WTC11 (cell line): ENCODE measurements at regions not wholly inside any gene's neighbourhood (a gene's known extent, or its start where the extent isn't known, plus 50 kb on each side); places are given as distances from the start of the nearest gene placed in this dataset.

Experiments
- ATAC-seq: fragments of 200-7000 bp; cut with Tn5 transposase; 2 replicates; pipeline ENCODE4 v1.10.0; 2021; ENCODE audit warnings: mild to moderate bottlenecking, moderate library complexity
- CTCF ChIA-PET: fragments of 300-600 bp; sonication (Branson Sonifier 250); formaldehyde crosslinking; loops from one replicate; lab custom pipeline; 2021; ENCODE audit warnings: antibody characterized with exemption; lab: Charles Lee
- POLR2A ChIA-PET: fragments of 350-600 bp; sonication (Branson Sonifier 250); formaldehyde crosslinking; loops from one replicate; lab custom pipeline; 2021; ENCODE audit warnings: antibody characterized with exemption; lab: Charles Lee
- DNase-seq: peaks from one replicate; pipeline ENCODE4 v3.0.0; 2021; ENCODE audit warnings: low spot score
- H3K27ac Mint-ChIP-seq: 2 replicates; pipeline ENCODE4 v1.8.0; 2021; ENCODE audit warnings: mixed read lengths
- H3K27me3 Mint-ChIP-seq: 2 replicates; pipeline ENCODE4 v1.8.0; 2021; ENCODE audit warnings: low read depth, mild to moderate bottlenecking, moderate library complexity, mixed read lengths
- H3K36me3 Mint-ChIP-seq: 2 replicates; pipeline ENCODE4 v1.8.0; 2021; ENCODE audit warnings: mixed read lengths
- H3K4me1 Mint-ChIP-seq: 2 replicates; pipeline ENCODE4 v1.8.0; 2022; ENCODE audit warnings: mixed read lengths
- H3K4me3 Mint-ChIP-seq: 2 replicates; pipeline ENCODE4 v1.8.0; 2021; ENCODE audit warnings: mild to moderate bottlenecking, moderate library complexity, mixed read lengths
- H3K9me3 Mint-ChIP-seq: 2 replicates; pipeline ENCODE4 v1.8.0; 2021; ENCODE audit warnings: mixed read lengths
- CBFB ChIP-seq: sonication (generic); formaldehyde crosslinking; IDR thresholded peaks from 2 replicates; pipeline ENCODE4 v1.8.1; 2022; ENCODE audit warnings: mild to moderate bottlenecking, low read depth, missing genetic modification reagents
- CREB1 ChIP-seq: sonication (generic); formaldehyde crosslinking; IDR thresholded peaks from 2 replicates; pipeline ENCODE4 v1.8.0; 2023; ENCODE audit warnings: mild to moderate bottlenecking, missing genetic modification reagents
- GABPB1 ChIP-seq: sonication (generic); formaldehyde crosslinking; IDR thresholded peaks from 2 replicates; pipeline ENCODE4 v1.8.1; 2023; ENCODE audit warnings: mild to moderate bottlenecking, missing genetic modification reagents
- IRF2 ChIP-seq: sonication (generic); formaldehyde crosslinking; IDR thresholded peaks from 2 replicates; pipeline ENCODE4 v1.8.0; 2022; ENCODE audit warnings: low read depth, missing genetic modification reagents, borderline replicate concordance
- NFATC4 ChIP-seq: fragments of 250-450 bp; sonication (Bioruptor Pico); IDR thresholded peaks from 2 replicates; pipeline ENCODE4 v1.9.0; 2021; ENCODE audit warnings: mild to moderate bottlenecking
- NFYB ChIP-seq: sonication (generic); formaldehyde crosslinking; conservative IDR thresholded peaks from 2 replicates; pipeline ENCODE4 v1.8.0; 2022; ENCODE audit warnings: low read depth, missing genetic modification reagents
- OVOL2 ChIP-seq: fragments of 250-450 bp; sonication (Bioruptor Pico); IDR thresholded peaks from 2 replicates; pipeline ENCODE4 v1.9.0; 2021; ENCODE audit warnings: mild to moderate bottlenecking, borderline replicate concordance
- RORB ChIP-seq: fragments of 250-450 bp; sonication (Bioruptor Pico); IDR thresholded peaks from 2 replicates; pipeline ENCODE4 v1.9.0; 2021; ENCODE audit warnings: mild to moderate bottlenecking
- SMAD4 ChIP-seq: sonication (generic); formaldehyde crosslinking; IDR thresholded peaks from 2 replicates; pipeline ENCODE4 v1.8.0; 2022; ENCODE audit warnings: mild to moderate bottlenecking, missing genetic modification reagents
- TEAD1 ChIP-seq: sonication (generic); formaldehyde crosslinking; IDR thresholded peaks from 2 replicates; pipeline ENCODE4 v1.8.0; 2022; ENCODE audit warnings: mild to moderate bottlenecking, missing genetic modification reagents
- TEAD4 ChIP-seq: sonication (generic); formaldehyde crosslinking; IDR thresholded peaks from 2 replicates; pipeline ENCODE4 v1.8.0; 2022; ENCODE audit warnings: mild to moderate bottlenecking, missing genetic modification reagents
- ZNF317 ChIP-seq: sonication (generic); formaldehyde crosslinking; IDR thresholded peaks from 2 replicates; pipeline ENCODE4 v1.8.1; 2023; ENCODE audit warnings: low read depth, mild to moderate bottlenecking, moderate library complexity, missing genetic modification reagents, borderline replicate concordance
- ZNF423 ChIP-seq: fragments of 250-450 bp; sonication (Bioruptor Pico); IDR thresholded peaks from 2 replicates; pipeline ENCODE4 v2.1.2; 2022; ENCODE audit warnings: mild to moderate bottlenecking, moderate library complexity
- TF ChIP-seq, protein P1 (sequence below): sonication (generic); formaldehyde crosslinking; IDR thresholded peaks from 2 replicates; pipeline ENCODE4 v1.8.0; 2023; ENCODE audit warnings: missing genetic modification reagents
- TF ChIP-seq, protein P2 (sequence below): fragments of 200-600 bp; IDR thresholded peaks from 2 replicates; pipeline ENCODE4 v1.8.0; 2022; ENCODE audit warnings: antibody characterized with exemption
- TF ChIP-seq, protein P3 (sequence below): sonication (generic); formaldehyde crosslinking; IDR thresholded peaks from 2 replicates; pipeline ENCODE4 v1.8.0; 2022; ENCODE audit warnings: missing genetic modification reagents
- TF ChIP-seq, protein P4 (sequence below): sonication (generic); formaldehyde crosslinking; IDR thresholded peaks from 2 replicates; pipeline ENCODE4 v1.8.0; 2023; ENCODE audit warnings: mild to moderate bottlenecking, missing genetic modification reagents
- TF ChIP-seq, protein P5 (sequence below): sonication (generic); formaldehyde crosslinking; conservative IDR thresholded peaks from 2 replicates; pipeline ENCODE4 v1.8.1; 2023; ENCODE audit warnings: mild to moderate bottlenecking, low read depth, missing genetic modification reagents, moderate library complexity
- TF ChIP-seq, protein P6 (sequence below): sonication (generic); formaldehyde crosslinking; IDR thresholded peaks from 2 replicates; pipeline ENCODE4 v1.8.1; 2022; ENCODE audit warnings: mild to moderate bottlenecking, moderate library complexity, missing genetic modification reagents
- TF ChIP-seq, protein P7 (sequence below): sonication (generic); formaldehyde crosslinking; conservative IDR thresholded peaks from 2 replicates; pipeline ENCODE4 v1.8.1; 2022; ENCODE audit warnings: mild to moderate bottlenecking, missing genetic modification reagents

DNA sequence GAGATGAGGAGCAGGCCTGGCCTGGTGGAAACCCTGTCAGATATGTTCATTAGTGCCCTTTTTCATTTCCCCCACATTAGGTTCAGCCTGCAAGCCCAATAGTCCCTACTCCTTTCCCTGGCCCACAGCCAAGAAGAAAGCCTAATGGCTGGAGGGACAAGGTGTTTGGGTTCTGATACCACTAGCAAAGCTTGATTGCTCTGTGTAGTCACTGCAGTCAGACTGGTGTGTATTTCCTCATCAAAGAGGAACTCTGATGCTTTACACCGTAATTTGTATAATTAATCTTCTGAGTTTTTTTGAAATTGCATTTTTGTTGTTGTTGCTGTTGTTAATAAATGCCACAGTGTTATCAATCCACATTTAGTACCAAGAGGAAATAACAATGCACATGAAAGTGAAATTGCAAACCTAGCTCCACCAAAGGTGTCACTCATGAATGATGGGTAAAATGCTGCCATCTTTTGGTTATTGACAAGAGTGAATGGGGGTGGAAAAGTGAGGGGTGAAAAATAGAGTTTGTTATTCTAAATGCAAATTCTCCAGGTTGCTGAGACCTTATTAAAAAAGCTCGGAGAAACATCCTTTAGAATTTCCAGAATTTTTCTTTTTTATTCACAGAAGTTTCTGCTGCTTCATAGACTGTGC lies 320.2 kb upstream of the POU3F2 start:
- no peaks in the 10 kb centered on the region for H3K9me3 Mint-ChIP-seq
- no peak for DNase-seq

DNA sequence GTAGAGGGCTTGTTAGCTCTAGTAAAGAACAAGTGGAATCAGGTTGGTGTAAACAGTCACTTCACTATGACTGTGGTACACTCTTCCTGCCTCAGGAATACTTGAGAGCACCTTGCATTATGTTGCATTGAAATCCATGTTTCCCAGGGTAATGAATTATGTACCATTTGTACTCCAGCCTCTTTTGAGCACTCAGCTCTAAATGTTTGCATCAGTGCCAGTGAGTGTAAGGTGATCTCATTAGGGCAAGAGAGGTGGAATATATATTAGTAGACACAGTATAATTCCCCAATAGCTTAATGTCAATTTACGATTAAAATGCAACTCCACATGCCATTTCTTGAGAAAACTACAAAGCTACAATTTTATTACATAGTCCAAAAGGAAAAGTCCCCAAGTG lies 319.6 kb upstream of the POU3F2 start:
- H3K9me3 Mint-ChIP-seq, result no peaks in the 10 kb centered on the region
- ATAC-seq (no peak), DNase-seq (no peak)
- POLR2A ChIA-PET, result no interaction called here
- H3K4me1 Mint-ChIP-seq, result peaks cover 2% of the 10 kb centered on the region
- CTCF ChIA-PET, result interaction anchor here (1.5 kb wide), 1 partner anchor 12 kb away, joined by 3 read pairs; no protein-coding TSS in a partner anchor
- H3K4me3 Mint-ChIP-seq, result no peak overlapping the region
- no peaks in the 10 kb centered on the region for H3K36me3 Mint-ChIP-seq
- no peak overlapping the region for H3K27ac Mint-ChIP-seq
- TF ChIP-seq NFATC4 (no peak), CBFB (CRISPR knock-in tag) (no peak), OVOL2 (CRISPR knock-in tag) (no peak)
- TF ChIP-seq, protein P1, sequence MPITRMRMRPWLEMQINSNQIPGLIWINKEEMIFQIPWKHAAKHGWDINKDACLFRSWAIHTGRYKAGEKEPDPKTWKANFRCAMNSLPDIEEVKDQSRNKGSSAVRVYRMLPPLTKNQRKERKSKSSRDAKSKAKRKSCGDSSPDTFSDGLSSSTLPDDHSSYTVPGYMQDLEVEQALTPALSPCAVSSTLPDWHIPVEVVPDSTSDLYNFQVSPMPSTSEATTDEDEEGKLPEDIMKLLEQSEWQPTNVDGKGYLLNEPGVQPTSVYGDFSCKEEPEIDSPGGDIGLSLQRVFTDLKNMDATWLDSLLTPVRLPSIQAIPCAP (CRISPR knock-in tag), result no peak
- TF ChIP-seq, protein P2, sequence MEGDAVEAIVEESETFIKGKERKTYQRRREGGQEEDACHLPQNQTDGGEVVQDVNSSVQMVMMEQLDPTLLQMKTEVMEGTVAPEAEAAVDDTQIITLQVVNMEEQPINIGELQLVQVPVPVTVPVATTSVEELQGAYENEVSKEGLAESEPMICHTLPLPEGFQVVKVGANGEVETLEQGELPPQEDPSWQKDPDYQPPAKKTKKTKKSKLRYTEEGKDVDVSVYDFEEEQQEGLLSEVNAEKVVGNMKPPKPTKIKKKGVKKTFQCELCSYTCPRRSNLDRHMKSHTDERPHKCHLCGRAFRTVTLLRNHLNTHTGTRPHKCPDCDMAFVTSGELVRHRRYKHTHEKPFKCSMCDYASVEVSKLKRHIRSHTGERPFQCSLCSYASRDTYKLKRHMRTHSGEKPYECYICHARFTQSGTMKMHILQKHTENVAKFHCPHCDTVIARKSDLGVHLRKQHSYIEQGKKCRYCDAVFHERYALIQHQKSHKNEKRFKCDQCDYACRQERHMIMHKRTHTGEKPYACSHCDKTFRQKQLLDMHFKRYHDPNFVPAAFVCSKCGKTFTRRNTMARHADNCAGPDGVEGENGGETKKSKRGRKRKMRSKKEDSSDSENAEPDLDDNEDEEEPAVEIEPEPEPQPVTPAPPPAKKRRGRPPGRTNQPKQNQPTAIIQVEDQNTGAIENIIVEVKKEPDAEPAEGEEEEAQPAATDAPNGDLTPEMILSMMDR, result no peak
- H3K27me3 Mint-ChIP-seq, result no peaks in the 10 kb centered on the region

More for the DNA sequence above, 320.2 kb upstream of the POU3F2 start:
- ChIA-PET POLR2A (no interaction called here), CTCF (interaction anchor here (1.5 kb wide), 1 partner anchor 13 kb away, joined by 3 read pairs; no protein-coding TSS in a partner anchor)
- no peak for ATAC-seq
- TF ChIP-seq SMAD4 (CRISPR knock-in tag) (no peak), TEAD1 (no peak), CREB1 (no peak), ZNF423 (CRISPR knock-in tag) (no peak), RORB (CRISPR knock-in tag) (no peak), NFYB (no peak), ZNF317 (CRISPR knock-in tag) (no peak), TEAD4 (CRISPR knock-in tag) (no peak), NFATC4 (no peak), GABPB1 (CRISPR knock-in tag) (no peak), IRF2 (CRISPR knock-in tag) (no peak)
- TF ChIP-seq, protein P3, sequence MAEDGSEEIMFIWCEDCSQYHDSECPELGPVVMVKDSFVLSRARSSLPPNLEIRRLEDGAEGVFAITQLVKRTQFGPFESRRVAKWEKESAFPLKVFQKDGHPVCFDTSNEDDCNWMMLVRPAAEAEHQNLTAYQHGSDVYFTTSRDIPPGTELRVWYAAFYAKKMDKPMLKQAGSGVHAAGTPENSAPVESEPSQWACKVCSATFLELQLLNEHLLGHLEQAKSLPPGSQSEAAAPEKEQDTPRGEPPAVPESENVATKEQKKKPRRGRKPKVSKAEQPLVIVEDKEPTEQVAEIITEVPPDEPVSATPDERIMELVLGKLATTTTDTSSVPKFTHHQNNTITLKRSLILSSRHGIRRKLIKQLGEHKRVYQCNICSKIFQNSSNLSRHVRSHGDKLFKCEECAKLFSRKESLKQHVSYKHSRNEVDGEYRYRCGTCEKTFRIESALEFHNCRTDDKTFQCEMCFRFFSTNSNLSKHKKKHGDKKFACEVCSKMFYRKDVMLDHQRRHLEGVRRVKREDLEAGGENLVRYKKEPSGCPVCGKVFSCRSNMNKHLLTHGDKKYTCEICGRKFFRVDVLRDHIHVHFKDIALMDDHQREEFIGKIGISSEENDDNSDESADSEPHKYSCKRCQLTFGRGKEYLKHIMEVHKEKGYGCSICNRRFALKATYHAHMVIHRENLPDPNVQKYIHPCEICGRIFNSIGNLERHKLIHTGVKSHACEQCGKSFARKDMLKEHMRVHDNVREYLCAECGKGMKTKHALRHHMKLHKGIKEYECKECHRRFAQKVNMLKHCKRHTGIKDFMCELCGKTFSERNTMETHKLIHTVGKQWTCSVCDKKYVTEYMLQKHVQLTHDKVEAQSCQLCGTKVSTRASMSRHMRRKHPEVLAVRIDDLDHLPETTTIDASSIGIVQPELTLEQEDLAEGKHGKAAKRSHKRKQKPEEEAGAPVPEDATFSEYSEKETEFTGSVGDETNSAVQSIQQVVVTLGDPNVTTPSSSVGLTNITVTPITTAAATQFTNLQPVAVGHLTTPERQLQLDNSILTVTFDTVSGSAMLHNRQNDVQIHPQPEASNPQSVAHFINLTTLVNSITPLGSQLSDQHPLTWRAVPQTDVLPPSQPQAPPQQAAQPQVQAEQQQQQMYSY, result no peak
- TF ChIP-seq, protein P4, sequence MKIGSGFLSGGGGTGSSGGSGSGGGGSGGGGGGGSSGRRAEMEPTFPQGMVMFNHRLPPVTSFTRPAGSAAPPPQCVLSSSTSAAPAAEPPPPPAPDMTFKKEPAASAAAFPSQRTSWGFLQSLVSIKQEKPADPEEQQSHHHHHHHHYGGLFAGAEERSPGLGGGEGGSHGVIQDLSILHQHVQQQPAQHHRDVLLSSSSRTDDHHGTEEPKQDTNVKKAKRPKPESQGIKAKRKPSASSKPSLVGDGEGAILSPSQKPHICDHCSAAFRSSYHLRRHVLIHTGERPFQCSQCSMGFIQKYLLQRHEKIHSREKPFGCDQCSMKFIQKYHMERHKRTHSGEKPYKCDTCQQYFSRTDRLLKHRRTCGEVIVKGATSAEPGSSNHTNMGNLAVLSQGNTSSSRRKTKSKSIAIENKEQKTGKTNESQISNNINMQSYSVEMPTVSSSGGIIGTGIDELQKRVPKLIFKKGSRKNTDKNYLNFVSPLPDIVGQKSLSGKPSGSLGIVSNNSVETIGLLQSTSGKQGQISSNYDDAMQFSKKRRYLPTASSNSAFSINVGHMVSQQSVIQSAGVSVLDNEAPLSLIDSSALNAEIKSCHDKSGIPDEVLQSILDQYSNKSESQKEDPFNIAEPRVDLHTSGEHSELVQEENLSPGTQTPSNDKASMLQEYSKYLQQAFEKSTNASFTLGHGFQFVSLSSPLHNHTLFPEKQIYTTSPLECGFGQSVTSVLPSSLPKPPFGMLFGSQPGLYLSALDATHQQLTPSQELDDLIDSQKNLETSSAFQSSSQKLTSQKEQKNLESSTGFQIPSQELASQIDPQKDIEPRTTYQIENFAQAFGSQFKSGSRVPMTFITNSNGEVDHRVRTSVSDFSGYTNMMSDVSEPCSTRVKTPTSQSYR (CRISPR knock-in tag), result no peak
- TF ChIP-seq, protein P5, sequence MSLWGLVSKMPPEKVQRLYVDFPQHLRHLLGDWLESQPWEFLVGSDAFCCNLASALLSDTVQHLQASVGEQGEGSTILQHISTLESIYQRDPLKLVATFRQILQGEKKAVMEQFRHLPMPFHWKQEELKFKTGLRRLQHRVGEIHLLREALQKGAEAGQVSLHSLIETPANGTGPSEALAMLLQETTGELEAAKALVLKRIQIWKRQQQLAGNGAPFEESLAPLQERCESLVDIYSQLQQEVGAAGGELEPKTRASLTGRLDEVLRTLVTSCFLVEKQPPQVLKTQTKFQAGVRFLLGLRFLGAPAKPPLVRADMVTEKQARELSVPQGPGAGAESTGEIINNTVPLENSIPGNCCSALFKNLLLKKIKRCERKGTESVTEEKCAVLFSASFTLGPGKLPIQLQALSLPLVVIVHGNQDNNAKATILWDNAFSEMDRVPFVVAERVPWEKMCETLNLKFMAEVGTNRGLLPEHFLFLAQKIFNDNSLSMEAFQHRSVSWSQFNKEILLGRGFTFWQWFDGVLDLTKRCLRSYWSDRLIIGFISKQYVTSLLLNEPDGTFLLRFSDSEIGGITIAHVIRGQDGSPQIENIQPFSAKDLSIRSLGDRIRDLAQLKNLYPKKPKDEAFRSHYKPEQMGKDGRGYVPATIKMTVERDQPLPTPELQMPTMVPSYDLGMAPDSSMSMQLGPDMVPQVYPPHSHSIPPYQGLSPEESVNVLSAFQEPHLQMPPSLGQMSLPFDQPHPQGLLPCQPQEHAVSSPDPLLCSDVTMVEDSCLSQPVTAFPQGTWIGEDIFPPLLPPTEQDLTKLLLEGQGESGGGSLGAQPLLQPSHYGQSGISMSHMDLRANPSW (CRISPR knock-in tag), result no peak
- TF ChIP-seq, protein P6, sequence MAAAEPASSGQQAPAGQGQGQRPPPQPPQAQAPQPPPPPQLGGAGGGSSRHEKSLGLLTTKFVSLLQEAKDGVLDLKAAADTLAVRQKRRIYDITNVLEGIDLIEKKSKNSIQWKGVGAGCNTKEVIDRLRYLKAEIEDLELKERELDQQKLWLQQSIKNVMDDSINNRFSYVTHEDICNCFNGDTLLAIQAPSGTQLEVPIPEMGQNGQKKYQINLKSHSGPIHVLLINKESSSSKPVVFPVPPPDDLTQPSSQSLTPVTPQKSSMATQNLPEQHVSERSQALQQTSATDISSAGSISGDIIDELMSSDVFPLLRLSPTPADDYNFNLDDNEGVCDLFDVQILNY (CRISPR knock-in tag), result no peak
- TF ChIP-seq, protein P7, sequence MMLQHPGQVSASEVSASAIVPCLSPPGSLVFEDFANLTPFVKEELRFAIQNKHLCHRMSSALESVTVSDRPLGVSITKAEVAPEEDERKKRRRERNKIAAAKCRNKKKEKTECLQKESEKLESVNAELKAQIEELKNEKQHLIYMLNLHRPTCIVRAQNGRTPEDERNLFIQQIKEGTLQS, result no peak
- Mint-ChIP-seq H3K27me3 (no peaks in the 10 kb centered on the region; the same call in 1 of the 2 replicates), H3K27ac (no peak overlapping the region), H3K4me1 (peaks cover 2% of the 10 kb centered on the region), H3K4me3 (no peak overlapping the region), H3K36me3 (no peaks in the 10 kb centered on the region)
